SH-SY5Y (cell line): ENCODE measurements at regions not wholly inside any gene's neighbourhood (a gene's known extent, or its start where the extent isn't known, plus 50 kb on each side); places are given as distances from the start of the nearest gene placed in this dataset.

Experiments
- GATA2 ChIP-seq: IDR thresholded peaks from 2 replicates; pipeline ENCODE4 v1.6.1; 2011; ENCODE audit warnings: mild to moderate bottlenecking, low read depth, low read length
- GATA3 ChIP-seq: IDR thresholded peaks from 2 replicates; pipeline ENCODE4 v1.6.1; 2011; ENCODE audit warnings: low read depth, mild to moderate bottlenecking, low read length, moderate library complexity

- TF ChIP-seq GATA2 (no peak), GATA3 (no peak)
Observed at GRCh38 chr14:85038526-85039352, 491.2 kb upstream of the FLRT2 start.
